ENCODE measurements at regions not wholly inside any gene's neighbourhood (a gene's known extent, or its start where the extent isn't known, plus 50 kb on each side); places are given as distances from the start of the nearest gene placed in this dataset.

DNA sequence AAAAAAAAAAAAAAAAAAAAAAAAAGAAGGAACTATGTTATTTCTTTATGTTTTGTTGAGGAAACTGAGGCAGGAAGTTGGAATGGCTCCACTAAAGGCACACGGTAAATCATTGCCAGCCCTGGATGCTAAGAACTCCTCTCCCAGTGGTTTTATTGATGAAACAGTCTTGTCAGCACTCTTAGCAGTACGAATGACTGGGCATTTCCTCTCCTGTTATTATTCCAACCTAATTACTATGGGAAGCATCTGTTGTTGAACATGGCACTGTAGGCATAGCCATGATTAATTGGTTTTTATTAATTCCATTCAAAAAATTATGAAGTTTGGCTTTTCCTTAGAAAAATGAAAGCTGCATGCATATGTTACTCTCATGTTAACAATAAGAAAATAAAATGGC lies 1387.1 kb upstream of the TMEM132C start:
- Mint-ChIP-seq H3K4me1 (no peaks in the 10 kb centered on the region), H3K9me3 (no peaks in the 10 kb centered on the region), H3K4me3 (no peak overlapping the region), H3K27ac (no peak overlapping the region), H3K27me3 (ENCODE audit: low read depth in 2 of 2) (no peaks in the 10 kb centered on the region), H3K36me3 (no peaks in the 10 kb centered on the region)
- WGBS (ENCODE audit: insufficient coverage) = 80% methylated on average over 1 of the region's 2 CpGs
- no peak overlapping the region for H3K27ac ChIP-seq (ENCODE audit: low read length)
- H3K4me3 ChIP-seq (ENCODE audit: low read length) = no peak overlapping the region
- intact Hi-C loops (cut with micrococcal nuclease) = loop anchor here (10.0 kb wide), 1 partner anchor 1695 kb away; the partner anchor contains the start of gene TMEM132B
- TF ChIP-seq, protein P1, sequence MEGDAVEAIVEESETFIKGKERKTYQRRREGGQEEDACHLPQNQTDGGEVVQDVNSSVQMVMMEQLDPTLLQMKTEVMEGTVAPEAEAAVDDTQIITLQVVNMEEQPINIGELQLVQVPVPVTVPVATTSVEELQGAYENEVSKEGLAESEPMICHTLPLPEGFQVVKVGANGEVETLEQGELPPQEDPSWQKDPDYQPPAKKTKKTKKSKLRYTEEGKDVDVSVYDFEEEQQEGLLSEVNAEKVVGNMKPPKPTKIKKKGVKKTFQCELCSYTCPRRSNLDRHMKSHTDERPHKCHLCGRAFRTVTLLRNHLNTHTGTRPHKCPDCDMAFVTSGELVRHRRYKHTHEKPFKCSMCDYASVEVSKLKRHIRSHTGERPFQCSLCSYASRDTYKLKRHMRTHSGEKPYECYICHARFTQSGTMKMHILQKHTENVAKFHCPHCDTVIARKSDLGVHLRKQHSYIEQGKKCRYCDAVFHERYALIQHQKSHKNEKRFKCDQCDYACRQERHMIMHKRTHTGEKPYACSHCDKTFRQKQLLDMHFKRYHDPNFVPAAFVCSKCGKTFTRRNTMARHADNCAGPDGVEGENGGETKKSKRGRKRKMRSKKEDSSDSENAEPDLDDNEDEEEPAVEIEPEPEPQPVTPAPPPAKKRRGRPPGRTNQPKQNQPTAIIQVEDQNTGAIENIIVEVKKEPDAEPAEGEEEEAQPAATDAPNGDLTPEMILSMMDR (IDR thresholded peaks at IDR 0.05) = no peak
- H3K36me3 ChIP-seq (ENCODE audit: control insufficient read depth, insufficient read depth, low read length) = no peaks in the 10 kb centered on the region
- no peaks in the 10 kb centered on the region for H3K27me3 ChIP-seq (ENCODE audit: control insufficient read depth, insufficient read depth, low read length)
- ATAC-seq = no peak
- no peaks in the 10 kb centered on the region for H3K4me1 ChIP-seq (ENCODE audit: control insufficient read depth, insufficient read depth, low read length)
- DNase-seq = no peak
- H3K9me3 ChIP-seq (ENCODE audit: control insufficient read depth, insufficient read depth, low read length) = no peaks in the 10 kb centered on the region

- Mint-ChIP-seq H3K27me3 (ENCODE audit: low read depth in 2 of 2) (no peaks in the 10 kb centered on the region), H3K36me3 (no peaks in the 10 kb centered on the region), H3K9me3 (no peaks in the 10 kb centered on the region), H3K27ac (no peak overlapping the region), H3K4me3 (no peak overlapping the region), H3K4me1 (no peaks in the 10 kb centered on the region)
- H3K27ac ChIP-seq (ENCODE audit: low read length) = no peak overlapping the region
- no peaks in the 10 kb centered on the region for H3K36me3 ChIP-seq (ENCODE audit: control insufficient read depth, insufficient read depth, low read length)
- H3K27me3 ChIP-seq (ENCODE audit: control insufficient read depth, insufficient read depth, low read length) = no peaks in the 10 kb centered on the region
- 5% methylated on average over 4 of the region's 4 CpGs for WGBS (ENCODE audit: insufficient coverage)
- no peaks in the 10 kb centered on the region for H3K4me1 ChIP-seq (ENCODE audit: control insufficient read depth, insufficient read depth, low read length)
- H3K9me3 ChIP-seq (ENCODE audit: control insufficient read depth, insufficient read depth, low read length) = no peaks in the 10 kb centered on the region
- TF ChIP-seq, protein P1 (IDR thresholded peaks at IDR 0.05) = no peak
- no peak for DNase-seq
- intact Hi-C loops (cut with micrococcal nuclease) = no loop called here
- no peak overlapping the region for H3K4me3 ChIP-seq (ENCODE audit: low read length)
- no peak for ATAC-seq
These were observed 1383.3 kb upstream of the TMEM132C start for GRCh38 chr12:126883697-126884096.

DNA sequence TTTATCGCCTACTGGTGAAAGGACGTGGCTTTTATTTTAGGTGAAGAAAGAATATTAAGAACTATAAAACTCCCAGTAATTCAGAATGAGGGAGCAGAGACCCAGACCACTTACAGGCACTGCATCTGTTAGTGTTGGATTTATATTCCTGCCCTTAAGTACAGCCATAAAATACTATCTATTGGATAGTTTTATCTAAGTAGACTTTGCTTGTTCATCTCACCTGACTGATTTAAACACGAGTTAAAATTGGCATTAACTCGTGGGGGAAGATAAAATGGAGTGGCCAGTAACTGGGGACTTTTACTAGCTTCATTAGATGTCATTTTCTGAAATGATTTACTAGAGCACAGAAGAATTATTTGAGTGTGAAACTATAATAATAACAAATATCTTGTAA lies 1377.5 kb upstream of the TMEM132C start:
- no peak overlapping the region for H3K27ac Mint-ChIP-seq
- H3K4me1 ChIP-seq (ENCODE audit: control insufficient read depth, insufficient read depth, low read length) = no peaks in the 10 kb centered on the region
- no peaks in the 10 kb centered on the region for H3K27me3 Mint-ChIP-seq (ENCODE audit: low read depth in 2 of 2)
- no peaks in the 10 kb centered on the region for H3K27me3 ChIP-seq (ENCODE audit: control insufficient read depth, insufficient read depth, low read length)
- intact Hi-C loops (cut with micrococcal nuclease) = no loop called here
- no peak overlapping the region for H3K4me3 Mint-ChIP-seq
- no peak overlapping the region for H3K4me3 ChIP-seq (ENCODE audit: low read length)
- peaks cover 3% of the 10 kb centered on the region for H3K9me3 ChIP-seq (ENCODE audit: control insufficient read depth, insufficient read depth, low read length)
- 73% methylated on average over 2 of the region's 4 CpGs for WGBS (ENCODE audit: insufficient coverage)
- TF ChIP-seq, protein P1 (IDR thresholded peaks at IDR 0.05) = no peak
- no peaks in the 10 kb centered on the region for H3K36me3 Mint-ChIP-seq
- DNase-seq (no peak), ATAC-seq (no peak)
- no peak overlapping the region for H3K27ac ChIP-seq (ENCODE audit: low read length)
- H3K36me3 ChIP-seq (ENCODE audit: control insufficient read depth, insufficient read depth, low read length) = no peaks in the 10 kb centered on the region
- H3K4me1 Mint-ChIP-seq = no peaks in the 10 kb centered on the region
- peaks cover 0 to 2% of the 10 kb centered on the region in 2 donors for H3K9me3 Mint-ChIP-seq

DNA sequence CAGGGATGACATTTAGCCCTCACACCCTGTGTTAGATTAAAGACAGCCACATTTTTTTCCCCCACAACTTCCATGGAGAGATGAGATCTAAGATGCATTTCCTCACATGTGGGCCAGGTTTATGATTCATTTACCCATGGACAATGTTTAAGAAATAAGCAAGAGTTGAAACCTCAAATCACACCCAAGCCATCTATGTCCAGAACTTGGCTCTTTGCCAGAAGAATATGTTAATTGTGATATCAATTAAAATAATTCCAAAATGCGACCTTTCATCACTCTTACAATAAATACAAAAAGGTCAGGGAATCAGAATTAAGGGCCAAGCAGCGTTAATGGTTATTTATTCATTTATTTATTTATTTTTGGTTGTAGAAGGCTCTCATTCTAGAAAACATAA lies 1376.9 kb upstream of the TMEM132C start:
- ATAC-seq = no peak
- Mint-ChIP-seq H3K27ac (no peak overlapping the region), H3K9me3 (peaks cover 0 to 2% of the 10 kb centered on the region in 2 donors), H3K36me3 (no peaks in the 10 kb centered on the region), H3K4me3 (no peak overlapping the region), H3K4me1 (no peaks in the 10 kb centered on the region), H3K27me3 (ENCODE audit: low read depth in 2 of 2) (no peaks in the 10 kb centered on the region)
- Histone ChIP-seq H3K27ac (ENCODE audit: low read length) (no peak overlapping the region), H3K27me3 (ENCODE audit: control insufficient read depth, insufficient read depth, low read length) (no peaks in the 10 kb centered on the region), H3K4me1 (ENCODE audit: control insufficient read depth, insufficient read depth, low read length) (no peaks in the 10 kb centered on the region), H3K9me3 (ENCODE audit: control insufficient read depth, insufficient read depth, low read length) (peaks cover 3% of the 10 kb centered on the region), H3K36me3 (ENCODE audit: control insufficient read depth, insufficient read depth, low read length) (no peaks in the 10 kb centered on the region), H3K4me3 (ENCODE audit: low read length) (no peak overlapping the region)
- intact Hi-C loops (cut with micrococcal nuclease) = no loop called here
- no CpG with 5 or more reads among the region's 2 CpGs for WGBS (ENCODE audit: insufficient coverage)
- TF ChIP-seq, protein P1 (IDR thresholded peaks at IDR 0.05) = no peak
- no peak for DNase-seq

Measured in natural killer cell (primary cell).